Ecto neural progenitor cell (in vitro differentiated cells): ENCODE measurements at regions not wholly inside any gene's neighbourhood (a gene's known extent, or its start where the extent isn't known, plus 50 kb on each side); places are given as distances from the start of the nearest gene placed in this dataset.
A peak's percentile ranks its signal among the peaks of the same experiment; 100 is the strongest.

ENCODE experiments used
- DNase-seq: peaks from one replicate; pipeline ENCODE4 v3.0.0-alpha.2; 2018; ENCODE audit warnings: low spot score

DNA sequence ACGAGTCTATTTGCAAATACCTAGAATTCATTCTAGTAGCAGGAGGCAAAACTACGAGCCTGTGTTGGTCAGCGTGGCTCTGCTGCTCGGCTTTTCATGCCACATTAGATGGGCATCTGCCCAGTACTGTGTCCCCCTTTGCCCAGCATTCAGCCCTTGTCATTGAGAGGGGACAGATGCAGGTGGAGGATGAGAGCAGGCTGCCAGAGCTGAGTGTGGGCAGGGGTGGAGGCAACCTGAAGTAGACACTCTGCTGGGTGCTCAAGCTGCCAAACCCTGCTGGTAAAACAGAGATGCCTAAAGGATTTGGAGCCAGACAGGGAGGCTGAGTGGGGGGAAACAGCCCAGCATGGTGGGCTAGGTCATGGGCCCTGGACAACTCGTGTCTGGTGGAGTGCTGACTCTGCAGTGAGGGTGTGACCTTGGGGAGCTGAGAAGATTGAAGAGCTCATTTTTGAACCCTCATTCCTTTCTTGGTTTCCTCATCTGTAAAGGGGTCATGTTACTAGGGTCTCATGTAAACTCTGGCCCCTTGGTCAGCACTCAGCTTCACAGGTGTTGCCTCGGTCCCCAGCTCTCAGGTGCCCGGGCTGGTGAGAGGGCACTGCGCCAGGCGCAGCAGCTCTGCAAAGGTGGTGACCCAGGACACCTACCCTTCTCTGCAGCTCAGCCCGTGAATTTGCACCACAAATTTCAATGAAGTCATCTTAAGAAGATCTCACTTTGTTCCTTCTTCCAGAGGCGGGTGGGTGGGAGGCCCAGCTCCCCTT, 64.2 kb upstream of the BHLHE23 start:
- DNase-seq, result no peak

DNA sequence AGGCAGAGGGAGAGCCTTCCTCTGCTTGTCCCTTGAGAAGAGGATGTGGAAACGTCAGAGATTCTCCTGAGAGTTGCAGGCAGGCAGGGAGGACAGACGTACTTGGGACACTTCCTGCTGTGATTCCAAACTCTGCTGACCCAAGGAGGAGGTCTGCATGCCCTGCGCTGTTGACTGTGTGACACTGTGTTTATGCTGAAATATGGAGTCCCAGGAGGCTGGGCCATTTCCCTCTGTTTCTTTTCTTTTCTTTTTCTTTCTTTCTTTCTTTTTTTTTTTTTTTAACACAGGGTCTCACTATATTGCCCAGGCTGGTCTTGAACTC, 63.5 kb upstream of the BHLHE23 start:
- DNase-seq, result no peak

DNA sequence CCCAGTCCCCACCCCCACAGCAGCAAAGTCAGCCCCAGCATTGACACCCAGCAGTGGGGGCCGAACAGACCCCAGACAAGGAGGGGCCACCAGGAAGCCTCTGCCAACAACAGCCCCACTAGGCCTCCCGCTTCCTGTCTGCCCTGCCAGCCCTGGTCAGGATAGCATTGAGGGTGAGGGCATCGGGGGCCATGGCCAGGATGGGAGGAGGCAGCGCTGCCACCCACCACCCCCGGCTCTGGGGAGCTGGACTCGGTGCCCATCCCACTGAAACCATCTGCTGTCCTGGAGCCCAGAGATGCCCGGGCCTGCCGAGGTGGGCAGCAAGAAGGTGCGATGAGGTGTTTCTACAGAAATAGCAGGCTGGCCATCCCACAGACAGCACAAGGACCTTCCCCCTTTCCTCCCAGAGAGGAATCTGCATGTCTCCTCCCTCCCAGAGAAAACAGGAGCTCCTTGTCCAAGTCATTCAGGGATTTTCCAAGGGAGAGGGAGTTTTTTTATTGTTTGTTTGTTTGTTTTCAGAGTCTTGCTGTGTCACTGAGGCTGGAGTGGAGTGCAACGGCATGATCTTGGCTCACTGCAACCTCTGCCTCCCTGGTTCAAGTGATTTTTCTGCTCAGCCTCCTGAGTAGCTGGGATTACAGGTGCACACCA, 62.1 kb upstream of the BHLHE23 start:
- DNase-seq, result no peak

DNA sequence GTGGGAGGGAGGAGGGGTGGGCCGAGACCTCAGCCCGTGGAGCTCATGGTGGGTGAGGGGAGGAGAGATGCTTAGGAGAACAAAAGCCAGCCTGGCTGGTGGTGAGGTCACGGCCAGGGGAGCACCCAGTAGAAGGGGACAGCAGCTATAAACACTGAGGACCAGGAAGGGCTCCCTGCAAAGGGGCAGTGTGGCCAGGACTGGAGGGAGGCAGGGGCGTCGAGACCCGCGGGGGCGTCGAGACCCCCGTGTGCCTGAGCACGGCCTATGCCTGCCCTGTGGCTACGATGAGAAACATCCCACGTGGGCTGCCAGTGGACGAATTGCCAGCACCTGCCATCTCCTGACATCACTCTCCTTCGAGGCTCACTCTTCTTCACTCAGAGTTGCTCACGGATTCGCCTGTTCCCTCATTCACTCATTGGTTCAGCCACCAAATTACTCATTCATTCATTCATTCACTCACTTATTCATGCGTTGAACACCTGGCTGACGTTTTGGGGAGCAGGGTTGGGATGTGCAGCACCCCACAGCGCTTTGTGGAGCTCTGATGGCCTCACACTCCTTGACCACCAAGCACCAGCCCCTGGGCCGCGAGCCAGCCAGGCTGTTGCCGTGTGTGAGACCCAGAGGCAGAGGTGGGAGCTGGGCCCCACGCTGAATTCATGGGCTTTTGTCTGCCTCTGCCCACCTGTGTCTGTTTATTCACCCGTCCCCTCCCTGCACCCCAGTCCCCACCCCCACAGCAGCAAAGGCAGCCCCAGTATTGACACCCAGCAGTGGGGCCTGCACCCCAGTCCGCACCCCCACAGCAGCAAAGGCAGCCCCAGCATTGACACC, 61.2 kb upstream of the BHLHE23 start:
- DNase-seq, result no peak

DNA sequence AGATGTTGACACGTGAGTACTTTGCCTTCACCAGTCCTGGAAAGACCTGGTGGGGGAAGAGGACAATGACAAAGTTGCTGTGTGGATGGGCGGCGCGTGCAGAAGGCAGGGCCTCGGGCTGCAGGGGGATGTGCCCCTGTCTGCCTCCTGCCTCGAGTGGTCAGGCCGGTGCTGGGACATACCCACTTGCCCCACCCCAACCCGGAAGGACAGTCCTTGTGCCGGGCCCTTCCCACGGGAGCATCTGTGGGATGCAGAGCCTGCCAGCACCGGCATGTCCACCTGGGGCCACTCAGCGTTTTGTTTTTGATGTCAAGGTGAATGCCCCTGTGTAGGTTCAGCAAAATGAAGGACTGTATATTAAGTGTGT, 60.5 kb upstream of the BHLHE23 start:
- no peak for DNase-seq

DNA sequence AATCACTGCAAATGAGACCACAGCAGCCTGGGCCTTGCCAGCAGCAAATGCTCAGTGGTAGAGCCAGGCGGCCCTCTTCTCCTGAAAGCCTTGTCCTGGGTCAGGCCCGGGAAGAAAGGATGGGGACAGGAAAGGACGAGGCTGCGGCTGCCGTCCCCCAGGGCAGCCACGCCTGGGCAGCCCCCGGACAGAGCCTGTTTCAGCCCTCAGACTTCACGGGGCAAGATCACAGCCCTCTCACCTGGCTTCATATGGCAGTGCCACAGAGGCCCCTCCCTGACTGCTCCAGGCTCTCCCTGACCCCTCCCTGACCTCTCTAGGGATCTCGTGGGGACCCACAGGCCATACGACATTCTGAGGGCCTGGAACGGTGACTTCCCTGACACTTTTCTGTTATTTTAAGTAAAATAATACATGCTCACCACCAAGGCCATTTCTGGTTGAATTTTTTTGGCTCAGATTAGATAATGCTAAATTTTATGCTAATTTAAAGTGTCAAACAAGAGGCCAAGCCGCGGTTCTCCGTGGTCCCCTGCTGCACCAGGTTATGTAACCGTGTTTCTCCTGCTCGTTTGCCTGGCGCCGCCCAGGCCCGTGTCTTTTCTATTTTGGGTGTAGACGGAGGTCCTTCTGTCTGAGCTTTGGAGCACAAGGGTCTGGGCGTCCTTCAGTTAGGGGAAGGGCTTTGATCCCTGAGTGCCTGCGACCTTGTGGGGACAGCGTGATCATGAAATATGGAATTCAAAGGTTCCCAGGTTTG, 59.9 kb upstream of the BHLHE23 start:
- DNase-seq, result no peak

DNA sequence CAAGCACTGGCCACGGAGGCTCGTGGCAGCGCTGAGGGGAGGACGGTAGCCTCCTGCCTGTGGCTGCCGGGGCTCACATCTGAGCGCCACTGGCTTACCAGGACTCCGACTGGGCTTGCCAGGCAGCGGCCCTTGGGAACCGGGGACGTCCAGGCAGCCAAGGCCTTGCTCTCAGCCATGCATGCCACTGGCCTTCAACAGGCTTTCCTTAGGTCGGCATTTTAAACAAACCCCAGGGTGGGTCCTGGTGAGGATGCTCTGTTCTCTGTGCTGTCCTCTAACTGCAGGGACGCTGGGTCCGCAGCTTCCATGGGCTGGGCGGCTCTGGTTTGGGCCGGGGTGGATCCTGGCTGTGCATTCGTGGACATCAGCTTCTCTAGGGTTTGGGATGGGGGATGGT, 59.1 kb upstream of the BHLHE23 start:
- no peak for DNase-seq

DNA sequence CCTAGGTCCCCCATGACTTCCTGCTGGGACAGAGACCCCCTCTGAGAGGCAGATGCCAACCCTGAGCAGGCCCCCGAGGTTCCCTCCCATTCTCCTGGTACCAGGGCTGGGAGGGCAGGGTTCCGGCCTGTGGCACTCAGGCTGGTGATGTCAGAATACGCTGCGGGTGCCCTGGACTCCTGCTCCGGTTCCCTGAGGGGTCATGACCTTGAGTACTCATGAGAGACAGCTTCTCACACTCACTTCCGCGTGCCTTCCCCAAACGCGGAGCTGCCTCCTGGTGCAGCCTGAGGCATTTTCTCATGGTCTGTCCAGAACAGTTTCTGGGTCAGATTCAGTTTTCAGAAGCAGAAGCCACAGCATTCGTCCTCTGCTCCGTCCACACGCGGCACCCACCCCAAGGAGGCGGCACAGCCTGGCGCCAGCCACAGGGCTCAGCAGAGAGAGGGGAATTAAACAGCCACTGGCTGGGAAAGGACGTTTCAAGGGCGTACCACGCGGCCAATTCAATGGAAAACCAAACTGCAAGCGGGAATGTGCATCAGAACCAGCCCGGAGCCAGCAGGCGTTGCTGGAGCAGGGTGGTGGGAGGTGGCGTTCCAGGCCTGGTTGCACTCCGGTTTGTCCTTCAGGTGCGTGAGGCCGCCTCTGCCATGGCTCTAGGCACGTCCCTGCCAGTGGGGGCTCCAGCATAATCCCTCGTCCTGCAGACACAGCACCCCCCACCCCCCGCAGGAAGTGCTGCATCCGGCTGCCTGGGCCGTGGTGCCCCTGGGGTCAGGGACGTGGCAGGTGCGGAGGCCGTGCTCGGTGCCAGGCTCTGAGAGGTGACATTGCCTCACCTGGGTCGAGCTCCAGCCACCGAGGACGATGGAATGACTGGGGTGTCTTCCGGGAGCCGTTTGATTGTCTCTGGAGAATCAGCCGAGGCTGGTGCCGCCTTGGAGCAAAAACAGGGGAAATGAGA, 58.3 kb upstream of the BHLHE23 start:
- no peak for DNase-seq

DNA sequence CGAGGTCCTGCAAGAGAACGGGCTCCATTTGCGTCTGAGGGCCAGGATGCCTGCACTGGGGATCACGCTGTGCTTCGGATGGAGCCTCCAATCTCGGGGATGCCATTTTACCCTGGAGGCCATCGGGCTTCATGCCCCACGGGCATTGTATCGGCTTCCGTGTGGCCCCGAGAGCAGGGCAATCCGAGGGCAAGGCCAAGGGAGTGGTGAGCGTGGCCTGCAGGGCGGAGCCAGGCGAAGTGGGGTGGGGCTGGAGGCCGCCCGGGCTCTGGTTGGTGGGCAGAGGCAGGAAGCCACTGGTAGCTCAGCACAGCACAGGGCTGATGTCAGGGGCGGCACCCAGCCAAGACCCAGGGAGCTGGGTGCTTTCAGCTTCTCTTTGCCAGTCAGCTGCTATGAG, 57.5 kb upstream of the BHLHE23 start:
- no peak for DNase-seq

DNA sequence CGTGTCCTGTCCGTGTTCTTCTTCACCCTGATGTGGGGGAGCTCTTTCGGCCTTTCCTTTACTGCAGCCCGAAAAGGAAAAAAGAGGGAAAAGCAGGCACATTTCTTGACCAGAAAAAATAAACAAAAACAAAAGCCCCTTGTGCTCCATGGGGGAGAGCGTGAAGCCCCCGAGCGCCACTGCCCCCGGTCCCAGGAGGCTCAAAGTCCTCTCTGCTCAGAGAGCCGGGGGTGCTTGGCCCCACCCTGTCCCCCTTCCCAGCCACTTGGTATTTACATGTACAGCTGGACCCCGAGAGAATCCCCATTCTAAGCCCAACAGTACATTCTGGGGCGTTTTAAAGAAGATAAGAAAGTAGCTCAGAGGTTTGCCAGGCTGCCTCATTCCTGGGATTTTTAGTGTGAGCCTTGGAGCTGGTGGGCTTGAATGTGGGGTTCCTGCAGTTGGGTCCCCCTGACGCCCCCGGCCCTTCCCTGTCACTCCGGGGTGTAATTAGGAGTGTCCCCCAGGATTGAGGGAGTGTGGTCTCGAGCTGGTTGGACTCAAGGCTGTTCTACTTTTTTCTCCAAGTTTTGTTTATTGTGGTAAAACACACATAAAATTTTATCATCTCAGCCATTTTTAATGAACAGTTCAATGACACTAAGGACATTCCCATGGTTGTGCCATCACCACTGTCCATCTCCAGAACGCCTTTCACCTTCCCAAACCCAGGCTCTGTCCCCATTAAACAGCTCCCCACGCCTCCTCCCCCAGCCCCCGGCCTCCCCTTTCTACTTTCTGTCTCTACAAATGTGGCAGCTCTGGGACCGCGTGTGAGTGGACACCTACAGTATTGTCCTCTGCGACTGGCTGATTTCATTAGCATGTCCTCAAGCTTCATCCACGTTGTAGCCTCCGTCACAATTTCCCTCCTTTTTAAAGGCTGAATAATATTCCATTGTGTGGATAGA, 55.7 kb upstream of the BHLHE23 start:
- DNase-seq, result peak; percentile 22

DNA sequence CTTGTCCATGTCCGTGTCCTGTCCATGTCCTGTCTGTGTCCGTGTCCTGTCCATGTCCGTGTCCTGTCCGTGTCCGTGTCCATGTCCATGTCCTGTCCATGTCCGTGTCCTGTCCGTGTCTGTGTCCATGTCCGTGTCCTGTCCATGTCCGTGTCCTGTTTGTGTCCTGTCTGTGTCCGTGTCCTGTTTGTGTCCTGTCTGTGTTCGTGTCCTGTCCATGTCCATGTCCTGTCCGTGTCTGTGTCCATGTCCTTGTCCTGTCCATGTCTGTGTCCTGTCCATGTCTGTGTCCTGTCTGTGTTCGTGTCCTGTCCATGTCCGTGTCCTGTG, 55.0 kb upstream of the BHLHE23 start:
- peak; percentile 29 for DNase-seq

DNA sequence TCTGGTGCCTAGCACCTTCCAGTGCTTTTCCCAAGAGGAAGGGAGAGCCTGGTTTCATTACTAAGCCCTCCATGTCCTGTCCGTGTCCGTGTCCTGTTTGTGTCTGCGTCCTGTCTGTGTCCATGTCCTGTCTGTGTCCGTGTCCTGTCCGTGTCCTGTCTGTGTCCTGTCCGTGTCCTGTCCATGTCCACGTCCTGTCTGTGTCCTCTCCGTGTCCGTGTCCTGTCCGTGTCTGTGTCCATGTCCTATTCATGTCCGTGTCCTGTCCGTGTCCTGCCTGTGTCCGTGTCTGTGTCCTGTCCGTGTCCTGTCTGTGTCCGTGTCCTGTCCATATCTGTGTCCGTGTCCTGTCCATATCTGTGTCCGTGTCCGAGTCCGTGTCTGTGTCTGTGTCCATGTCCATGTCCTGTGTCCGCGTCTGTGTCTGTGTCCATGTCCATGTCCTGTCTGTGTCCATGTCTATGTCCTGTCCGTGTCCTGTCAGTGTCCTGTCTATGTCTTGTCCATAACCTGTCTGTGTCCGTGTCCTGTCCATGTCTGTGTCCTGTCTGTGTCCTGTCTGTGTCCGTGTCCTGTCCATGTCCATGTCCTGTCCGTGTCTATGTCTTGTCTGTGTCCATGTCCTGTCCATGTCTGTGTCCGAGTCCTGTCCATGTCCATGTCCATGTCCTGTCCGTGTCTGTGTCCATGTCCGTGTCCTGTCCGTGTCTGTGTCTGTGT, 54.4 kb upstream of the BHLHE23 start:
- DNase-seq, result peak; percentile 34

DNA sequence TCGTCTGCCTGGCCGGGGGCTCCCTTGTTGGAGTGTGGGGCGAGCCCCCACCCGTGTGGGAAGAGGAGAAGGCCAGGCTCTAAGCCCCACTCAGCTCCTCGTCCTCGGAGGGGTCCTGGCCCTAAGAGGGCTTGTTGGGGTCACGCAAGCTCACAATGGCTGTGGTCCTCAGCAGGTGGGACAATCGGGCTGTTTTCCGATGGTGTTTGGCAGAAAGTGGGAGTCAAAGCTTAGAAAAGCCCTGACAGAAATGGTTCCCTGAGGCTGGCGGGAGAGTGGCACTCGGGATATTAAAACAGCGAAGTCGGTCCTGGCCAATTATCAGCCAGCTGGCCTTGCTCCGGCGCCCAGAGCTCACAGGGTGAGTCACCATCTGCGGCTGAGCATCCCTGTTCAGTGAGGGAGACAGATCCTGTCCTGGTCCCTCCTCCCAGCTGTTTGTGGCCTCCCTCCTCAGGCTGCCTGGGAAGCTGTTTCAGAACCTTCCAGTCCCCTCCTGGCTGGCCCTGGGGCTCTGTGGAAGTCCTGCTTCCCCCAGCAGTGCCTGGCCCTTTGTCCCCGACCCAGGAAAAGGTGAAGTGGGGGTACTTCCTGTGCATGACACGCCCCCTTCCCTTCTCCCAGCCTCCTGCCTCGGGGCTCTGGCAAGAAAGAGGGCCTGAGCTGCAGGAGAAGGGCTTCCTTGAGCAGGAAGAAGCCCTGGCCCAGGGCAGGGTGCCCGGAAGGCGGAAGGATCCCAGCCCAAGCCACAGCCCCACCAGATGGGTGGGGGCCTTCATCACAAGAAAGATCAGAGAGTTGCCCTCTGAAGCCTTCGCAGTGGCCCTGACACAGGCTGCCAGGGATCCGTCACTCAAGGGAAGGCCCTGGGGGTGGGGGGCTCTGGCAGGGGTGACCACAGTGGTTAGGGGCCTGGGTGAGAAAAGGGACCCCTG, 53.6 kb upstream of the BHLHE23 start:
- DNase-seq, result peak; percentile 53

DNA sequence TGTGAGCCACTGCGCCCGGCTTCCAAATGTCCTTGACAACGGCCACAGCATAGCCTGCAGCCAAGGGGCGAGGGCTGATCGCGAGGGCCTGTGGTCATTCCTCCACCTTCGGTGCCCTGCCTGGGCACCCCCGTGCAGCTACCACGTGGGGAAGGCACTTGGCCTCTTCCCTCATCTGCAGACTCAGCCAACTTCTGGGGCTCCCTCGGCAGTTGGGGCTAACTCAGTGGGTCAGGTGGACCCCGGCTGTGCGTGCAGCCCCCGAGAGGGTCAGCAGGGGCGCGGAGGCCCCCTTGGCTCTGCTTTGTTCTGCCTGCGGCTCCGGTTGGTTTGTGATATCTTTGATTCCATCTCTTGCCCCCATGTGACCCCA, 52.9 kb upstream of the BHLHE23 start:
- DNase-seq, result no peak

DNA sequence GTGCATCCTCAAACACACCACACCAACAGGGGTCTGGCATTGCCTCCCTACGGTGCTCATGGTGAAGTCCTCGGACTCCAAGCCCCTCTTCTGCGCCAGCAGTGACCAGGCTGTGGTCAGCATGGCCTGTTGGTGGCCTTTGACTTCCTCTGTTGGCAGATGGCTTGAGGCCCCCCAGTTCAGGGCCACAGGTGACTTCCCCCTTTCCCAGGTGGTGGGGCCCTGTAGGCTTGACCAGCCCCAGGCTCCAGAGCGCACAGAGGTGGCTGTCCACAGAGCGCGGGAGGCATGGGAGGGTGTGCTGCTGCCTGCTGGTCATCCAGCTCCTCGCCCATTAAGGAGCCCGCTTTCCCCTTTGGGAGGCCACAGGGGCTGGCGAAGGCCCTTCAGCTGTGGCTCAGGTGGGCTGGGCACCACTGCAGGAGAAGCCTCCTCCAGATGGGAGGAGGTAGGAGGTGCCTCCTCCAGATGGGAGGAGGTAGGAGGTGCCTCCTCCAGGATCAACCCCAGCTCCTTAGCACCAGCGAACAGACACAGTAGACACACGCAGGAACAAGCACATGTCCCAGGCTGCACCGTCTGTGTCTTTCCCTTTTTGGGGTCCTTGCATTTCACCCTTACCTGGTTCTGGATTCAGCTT, 52.1 kb upstream of the BHLHE23 start:
- peak; percentile 44 for DNase-seq

DNA sequence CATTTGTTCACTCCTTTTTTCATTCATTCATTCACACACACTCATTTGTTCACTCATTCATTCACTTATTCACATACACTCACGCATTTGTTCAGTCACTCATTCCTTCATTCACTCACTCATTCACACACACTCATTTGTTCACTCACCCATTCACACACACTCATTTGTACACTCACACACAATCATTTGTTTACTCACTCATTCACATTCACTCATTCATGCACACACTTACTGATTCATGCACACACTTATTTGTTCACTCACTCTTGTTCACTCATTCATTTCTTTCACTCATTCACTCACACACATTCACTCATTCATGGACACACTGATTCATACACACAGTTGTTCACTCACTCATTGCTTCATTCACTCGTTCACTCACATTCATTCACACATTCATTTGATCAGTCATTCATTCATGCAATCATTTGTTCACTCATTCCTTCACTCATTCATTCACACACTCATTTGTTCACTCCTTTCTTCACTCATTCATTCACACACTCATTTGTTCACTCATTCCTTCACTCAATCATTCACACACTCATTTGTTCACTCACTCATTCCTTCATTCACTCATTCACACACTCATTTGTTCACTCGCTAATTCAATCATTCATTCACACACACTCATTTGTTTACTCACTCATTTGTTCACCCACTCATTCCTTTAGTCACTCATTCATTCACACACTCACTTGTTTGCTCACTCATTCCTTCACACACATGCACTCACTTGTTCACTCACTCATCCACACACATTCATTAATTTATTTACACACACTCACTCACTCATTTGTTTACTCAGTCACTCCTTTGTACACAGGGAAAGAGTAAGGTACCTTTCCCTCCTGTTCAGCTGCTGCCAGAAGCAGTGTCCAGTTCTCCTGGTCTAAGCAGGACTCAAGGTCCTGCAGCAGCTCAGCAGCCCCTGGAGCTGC, 50.7 kb upstream of the BHLHE23 start:
- peak; percentile 28 for DNase-seq
